ENCODE measurements at regions not wholly inside any gene's neighbourhood (a gene's known extent, or its start where the extent isn't known, plus 50 kb on each side); places are given as distances from the start of the nearest gene placed in this dataset.

GRCh38 chr14:97777622-97778355, 980.6 kb downstream of the VRK1 start:
- Mint-ChIP-seq H3K4me1 (peaks cover 8% of the 10 kb centered on the region), H3K27me3 (ENCODE audit: insufficient read depth) (peaks cover 12% of the 10 kb centered on the region), H3K9me3 (no peaks in the 10 kb centered on the region), H3K4me3 (no peak overlapping the region), H3K27ac (no peak overlapping the region), H3K36me3 (ENCODE audit: low read depth) (no peaks in the 10 kb centered on the region)
- H3K9me3 ChIP-seq (ENCODE audit: control insufficient read depth, low read length) = no peaks in the 10 kb centered on the region
- H3K27me3 ChIP-seq (ENCODE audit: control insufficient read depth, insufficient read depth, low read length, poor library complexity, severe bottlenecking) = no peaks in the 10 kb centered on the region
- H3K4me1 ChIP-seq (ENCODE audit: control insufficient read depth, insufficient read depth, low read length) = no peaks in the 10 kb centered on the region
- 88 to 95% methylated on average over 6 to 9 of the region's 9 CpGs for WGBS, 2 experiments (ENCODE audit: insufficient coverage in 1 of 2, insufficient read length in 1 of 2)
- no peak for TF ChIP-seq CTCF (conservative IDR thresholded peaks at IDR 0.05)
- H3K27ac ChIP-seq (ENCODE audit: low read depth, low read length) = no peak overlapping the region
- H3K36me3 ChIP-seq (ENCODE audit: control insufficient read depth, insufficient read depth, low read length) = no peaks in the 10 kb centered on the region
- no peak overlapping the region for H3K4me3 ChIP-seq (ENCODE audit: low read length)
- no peak for DNase-seq
- H3K9ac ChIP-seq (ENCODE audit: extremely low read depth, low read length, poor library complexity, severe bottlenecking) = no peak overlapping the region

- Mint-ChIP-seq H3K4me1 (no peaks in the 10 kb centered on the region), H3K36me3 (ENCODE audit: low read depth) (no peaks in the 10 kb centered on the region), H3K27me3 (ENCODE audit: insufficient read depth) (peaks cover 12% of the 10 kb centered on the region), H3K27ac (no peak overlapping the region), H3K9me3 (no peaks in the 10 kb centered on the region), H3K4me3 (no peak overlapping the region)
- no peak for DNase-seq
- Histone ChIP-seq H3K4me1 (ENCODE audit: control insufficient read depth, insufficient read depth, low read length) (no peaks in the 10 kb centered on the region), H3K4me3 (ENCODE audit: low read length) (no peak overlapping the region), H3K9me3 (ENCODE audit: control insufficient read depth, low read length) (no peaks in the 10 kb centered on the region), H3K27ac (ENCODE audit: low read depth, low read length) (no peak overlapping the region), H3K9ac (ENCODE audit: extremely low read depth, low read length, poor library complexity, severe bottlenecking) (no peak overlapping the region), H3K27me3 (ENCODE audit: control insufficient read depth, insufficient read depth, low read length, poor library complexity, severe bottlenecking) (no peaks in the 10 kb centered on the region), H3K36me3 (ENCODE audit: control insufficient read depth, insufficient read depth, low read length) (no peaks in the 10 kb centered on the region)
- WGBS, 2 experiments (ENCODE audit: insufficient coverage in 1 of 2, insufficient read length in 1 of 2) = 94 to 100% methylated on average over 3 to 5 of the region's 5 CpGs
- TF ChIP-seq CTCF (conservative IDR thresholded peaks at IDR 0.05) = no peak
These were observed 982.0 kb downstream of the VRK1 start for GRCh38 chr14:97779140-97779539.

GRCh38 chr14:97780804-97781203, 983.6 kb downstream of the VRK1 start:
- H3K9me3 ChIP-seq (ENCODE audit: control insufficient read depth, low read length) = no peaks in the 10 kb centered on the region
- Mint-ChIP-seq H3K27ac (no peak overlapping the region), H3K27me3 (ENCODE audit: insufficient read depth) (peaks cover 6% of the 10 kb centered on the region), H3K4me1 (no peaks in the 10 kb centered on the region), H3K9me3 (peaks cover 3% of the 10 kb centered on the region), H3K36me3 (ENCODE audit: low read depth) (no peaks in the 10 kb centered on the region), H3K4me3 (no peak overlapping the region)
- H3K9ac ChIP-seq (ENCODE audit: extremely low read depth, low read length, poor library complexity, severe bottlenecking) = no peak overlapping the region
- H3K27me3 ChIP-seq (ENCODE audit: control insufficient read depth, insufficient read depth, low read length, poor library complexity, severe bottlenecking) = no peaks in the 10 kb centered on the region
- no peak for DNase-seq
- 89 to 90% methylated on average over 5 of the region's 5 CpGs for WGBS, 2 experiments (ENCODE audit: insufficient coverage in 1 of 2, insufficient read length in 1 of 2)
- TF ChIP-seq CTCF (conservative IDR thresholded peaks at IDR 0.05) = no peak
- H3K4me1 ChIP-seq (ENCODE audit: control insufficient read depth, insufficient read depth, low read length) = no peaks in the 10 kb centered on the region
- H3K4me3 ChIP-seq (ENCODE audit: low read length) = no peak overlapping the region
- no peak overlapping the region for H3K27ac ChIP-seq (ENCODE audit: low read depth, low read length)
- no peaks in the 10 kb centered on the region for H3K36me3 ChIP-seq (ENCODE audit: control insufficient read depth, insufficient read depth, low read length)

Measured in endodermal cell (in vitro differentiated cells).